ENCODE measurements at regions not wholly inside any gene's neighbourhood (a gene's known extent, or its start where the extent isn't known, plus 50 kb on each side); places are given as distances from the start of the nearest gene placed in this dataset.

DNA sequence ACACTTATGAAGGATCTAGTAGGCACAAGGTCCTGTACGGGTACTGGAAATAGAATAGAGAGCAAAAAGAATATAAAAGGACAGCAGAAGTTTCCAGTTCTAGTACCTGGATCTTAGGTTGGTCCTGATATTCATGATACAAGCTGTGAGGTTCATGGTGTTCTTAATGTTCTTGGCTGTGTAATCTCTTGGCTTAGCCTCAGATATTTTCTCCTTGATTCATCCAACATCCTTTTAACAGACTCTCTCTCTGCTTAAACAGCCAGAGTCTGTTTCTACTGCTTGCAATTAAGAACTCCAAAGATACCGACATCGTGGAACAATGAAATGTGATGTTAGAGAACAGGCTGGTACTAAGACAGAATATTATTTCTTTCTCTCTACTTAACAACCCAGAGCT, 49.9 kb downstream of the CNTN3 start:
- DNase-seq: no peak

GRCh38 chr3:74562558-74563269, 51.7 kb downstream of the CNTN3 start:
- DNase-seq: no peak

DNA sequence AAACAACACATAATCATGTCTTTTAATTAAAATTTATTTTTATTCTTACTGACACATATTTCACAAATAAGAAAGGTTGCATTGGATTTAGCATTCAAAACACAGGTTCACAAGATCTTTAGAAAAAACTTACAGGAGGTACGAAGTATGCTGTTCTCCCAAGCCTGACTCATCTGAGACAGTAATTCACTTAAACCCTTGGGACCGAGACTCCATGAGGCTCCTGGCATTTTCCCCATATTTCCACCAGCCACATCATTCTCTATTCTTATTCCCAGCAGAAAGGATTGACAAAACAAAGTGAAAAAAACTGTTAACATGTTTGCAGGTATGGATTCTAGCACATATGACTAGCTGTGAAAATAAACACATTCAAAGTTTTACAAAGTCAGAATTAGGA, 52.6 kb downstream of the CNTN3 start:
- no peak for DNase-seq

DNA sequence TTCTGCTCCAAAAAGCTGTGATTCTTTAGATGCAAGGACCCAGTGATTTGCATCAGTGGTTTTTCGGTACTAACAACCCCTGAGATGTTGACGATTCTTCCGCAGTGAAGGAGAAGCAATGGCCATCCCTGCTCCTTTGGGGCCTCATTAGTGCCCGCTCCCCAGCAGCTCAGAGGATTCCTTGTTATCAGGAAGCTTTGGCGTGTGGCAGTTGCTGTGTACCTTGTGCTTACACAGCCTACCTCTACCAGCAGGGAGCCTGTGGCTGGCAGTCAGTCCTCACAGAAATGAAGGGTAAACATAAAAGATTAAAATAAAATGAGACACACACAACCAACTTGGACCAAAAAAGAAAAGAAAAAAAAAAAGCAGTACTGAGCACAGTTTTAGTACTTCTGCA, 55.2 kb downstream of the CNTN3 start:
- DNase-seq: no peak

- DNase-seq: no peak
Measured at GRCh38 chr3:74550686-74551085, 63.8 kb downstream of the CNTN3 start.

- DNase-seq: no peak
Measured at GRCh38 chr3:74546426-74546825, 68.0 kb downstream of the CNTN3 start.

DNA sequence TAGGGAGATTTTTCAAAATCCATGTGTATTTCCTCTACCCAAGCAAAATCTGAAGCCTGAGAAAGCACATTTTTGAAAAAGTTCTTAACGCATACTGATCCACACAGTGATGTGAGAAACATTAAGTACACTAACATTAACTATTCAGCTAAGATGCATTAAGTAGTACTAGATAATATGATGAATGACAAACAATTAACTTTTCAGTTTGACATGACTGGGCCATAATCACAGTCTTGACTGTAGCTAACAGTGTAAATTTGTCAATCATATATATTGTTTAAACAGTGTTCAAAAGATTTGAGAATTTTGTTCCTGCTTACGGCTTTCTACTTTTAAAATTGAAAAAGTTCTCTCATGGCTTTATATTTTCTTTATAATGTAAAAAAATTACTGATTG, 72.0 kb downstream of the CNTN3 start:
- DNase-seq: no peak

DNA sequence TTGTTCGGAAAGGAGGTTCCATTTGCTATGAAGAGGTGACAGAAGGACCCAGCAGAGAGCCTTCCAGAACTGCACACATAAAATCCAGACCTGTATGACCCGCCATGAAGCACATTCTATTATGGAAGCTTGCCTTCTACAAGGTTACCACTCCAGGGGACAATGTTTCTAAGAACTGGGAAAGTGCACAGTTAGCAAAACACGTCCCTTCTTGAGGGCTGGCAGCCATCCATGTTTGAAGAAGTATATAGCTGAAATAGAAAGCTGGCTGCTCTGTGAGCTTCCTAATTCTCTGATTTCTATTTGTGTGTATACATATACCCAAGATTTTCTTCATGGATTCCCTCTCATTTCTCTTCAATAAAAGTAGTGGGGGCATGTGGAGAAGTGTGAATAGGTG, 74.6 kb downstream of the CNTN3 start:
- DNase-seq: no peak

- DNase-seq: no peak
Measured at GRCh38 chr3:74538669-74539068, 75.8 kb downstream of the CNTN3 start.

DNA sequence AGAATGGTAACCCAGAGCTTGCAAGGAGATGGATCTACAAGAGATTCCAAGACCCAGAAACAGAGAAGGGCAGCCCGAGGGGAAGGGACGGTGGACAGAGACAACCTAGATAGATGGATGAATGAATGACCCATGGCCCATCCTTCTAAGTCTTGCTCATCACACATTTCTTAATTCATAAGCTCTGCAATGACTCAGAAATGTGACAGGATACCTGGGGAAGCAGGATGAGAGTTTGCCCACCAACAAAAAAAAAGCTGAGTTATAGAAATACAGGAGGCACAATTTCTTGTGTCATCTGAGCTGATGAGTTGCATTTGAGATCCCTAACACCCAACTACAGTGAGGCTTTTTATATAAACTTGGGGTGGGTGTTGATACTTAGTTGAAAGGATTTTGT, 76.6 kb downstream of the CNTN3 start:
- DNase-seq: no peak

DNA sequence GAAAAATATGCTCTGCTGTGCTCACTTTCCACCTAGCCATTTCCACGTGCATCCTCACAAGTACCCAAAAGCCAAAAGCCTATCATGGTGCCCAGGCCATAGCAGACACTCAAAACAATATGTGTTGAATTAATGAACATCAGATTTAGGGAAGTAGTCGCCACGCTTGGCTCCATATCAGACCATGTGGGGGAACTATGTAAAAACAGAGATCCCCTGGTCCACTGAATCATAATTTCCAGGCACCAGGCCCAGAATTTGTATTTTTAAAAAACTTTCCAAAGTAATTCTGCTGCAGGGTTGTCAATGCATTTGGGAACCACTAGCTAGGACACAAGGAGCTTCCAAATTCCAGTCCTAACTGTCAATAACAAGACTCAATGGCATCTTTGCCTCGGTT, 77.3 kb downstream of the CNTN3 start:
- DNase-seq: no peak

DNA sequence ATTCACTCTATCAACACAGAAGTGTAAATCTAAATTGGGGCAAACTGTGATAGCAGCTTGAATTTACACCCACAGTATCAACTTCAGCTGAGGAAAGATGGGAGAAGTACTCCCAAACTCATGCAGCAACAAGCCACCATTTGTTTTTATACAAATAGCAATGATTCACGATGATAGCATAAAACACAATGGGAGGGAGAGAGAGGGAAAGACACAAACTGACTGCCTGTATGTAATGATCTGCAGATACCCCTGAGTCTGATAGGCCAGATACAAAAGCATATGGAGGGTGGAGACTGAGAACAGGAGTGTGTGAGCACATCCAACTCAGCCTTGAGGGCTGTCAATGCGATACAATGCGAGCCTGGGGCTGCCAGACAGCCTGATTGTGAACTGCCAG, 79.2 kb downstream of the CNTN3 start:
- no peak for DNase-seq

GRCh38 chr3:74534611-74535010, 79.8 kb downstream of the CNTN3 start:
- DNase-seq: no peak

DNA sequence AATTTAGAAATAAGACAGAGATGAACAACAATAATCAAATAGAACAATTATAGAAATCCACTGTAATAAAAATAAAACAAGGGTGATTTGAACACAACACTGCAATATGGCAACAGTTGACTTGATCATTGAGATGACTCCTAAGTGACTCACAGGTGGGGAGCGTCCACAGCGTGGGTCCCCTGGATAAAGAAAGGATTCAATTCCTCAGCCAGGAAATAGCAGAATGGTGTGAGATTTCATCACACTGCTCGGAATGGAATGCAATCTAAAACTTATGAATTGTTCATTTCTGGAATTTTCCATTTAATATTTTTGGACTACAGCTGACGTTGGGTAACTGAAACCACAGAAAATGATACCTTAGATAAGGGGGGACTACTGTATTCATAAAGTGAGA, 82.0 kb downstream of the CNTN3 start:
- no peak for DNase-seq

DNA sequence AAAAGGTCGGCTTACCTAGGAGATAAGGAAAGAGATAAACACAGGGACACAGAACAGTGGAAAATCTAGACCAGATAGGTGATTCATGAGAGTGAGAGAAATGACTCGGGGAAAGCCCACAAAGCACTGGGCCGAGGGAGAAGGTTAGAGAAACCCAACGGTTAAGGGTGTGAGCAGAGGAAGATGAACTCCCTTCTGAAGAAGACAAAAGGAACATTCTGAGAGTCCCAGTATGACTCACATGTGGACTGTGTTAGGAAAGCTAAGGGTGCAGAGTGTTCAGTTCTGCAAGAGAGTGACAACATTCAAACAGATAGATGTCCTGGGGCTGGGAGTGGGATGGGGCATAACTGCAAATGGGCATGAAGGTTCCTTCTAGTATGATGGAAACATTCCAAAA, 83.0 kb downstream of the CNTN3 start:
- DNase-seq: no peak

GRCh38 chr3:74529145-74529544, 85.3 kb downstream of the CNTN3 start:
- no peak for DNase-seq

GRCh38 chr3:74527566-74527965, 86.9 kb downstream of the CNTN3 start:
- no peak for DNase-seq

DNA sequence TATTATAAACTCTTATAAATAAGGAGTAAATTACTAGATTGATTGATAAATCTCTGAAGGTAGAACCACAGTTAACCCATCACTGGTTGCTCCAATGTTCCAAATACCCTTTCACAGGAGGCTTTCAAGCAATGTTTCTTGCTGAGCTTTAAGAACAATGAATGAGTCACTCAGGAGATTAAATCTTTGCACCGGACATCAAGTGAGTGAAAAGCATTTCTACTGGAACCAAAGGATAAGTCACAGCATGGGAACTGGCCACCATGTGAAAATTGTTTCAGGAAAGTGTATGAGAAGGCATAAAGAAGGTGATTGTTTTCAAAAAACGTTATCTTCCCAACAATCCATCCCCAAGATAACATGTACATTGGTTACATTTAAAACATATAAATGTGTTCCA, 90.6 kb downstream of the CNTN3 start:
- no peak for DNase-seq

- no peak for DNase-seq
Measured at GRCh38 chr3:74520895-74521294, 93.6 kb downstream of the CNTN3 start.

DNA sequence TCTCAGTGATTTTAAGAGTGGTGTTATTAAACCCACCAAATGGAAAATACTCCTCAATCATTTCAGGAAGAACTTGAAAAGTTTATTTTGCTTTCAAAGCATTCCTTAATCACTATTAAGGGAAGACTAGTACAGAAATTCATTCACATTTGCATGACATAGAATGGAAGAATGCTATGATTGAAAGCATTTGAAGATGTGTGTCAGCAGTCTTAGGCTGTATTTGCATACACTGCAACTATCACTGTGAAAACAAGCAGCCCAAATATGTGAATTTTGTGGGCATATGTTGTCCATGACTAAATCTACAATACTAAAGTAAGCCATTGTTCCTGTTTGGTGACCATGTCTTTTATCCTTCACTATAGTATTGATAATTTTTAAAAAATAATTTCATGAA, 95.8 kb downstream of the CNTN3 start:
- DNase-seq: no peak

- no peak for DNase-seq
Measured at GRCh38 chr3:74516019-74516418, 98.4 kb downstream of the CNTN3 start.

- DNase-seq: no peak
Measured at GRCh38 chr3:74515451-74515850, 99.0 kb downstream of the CNTN3 start.

DNA sequence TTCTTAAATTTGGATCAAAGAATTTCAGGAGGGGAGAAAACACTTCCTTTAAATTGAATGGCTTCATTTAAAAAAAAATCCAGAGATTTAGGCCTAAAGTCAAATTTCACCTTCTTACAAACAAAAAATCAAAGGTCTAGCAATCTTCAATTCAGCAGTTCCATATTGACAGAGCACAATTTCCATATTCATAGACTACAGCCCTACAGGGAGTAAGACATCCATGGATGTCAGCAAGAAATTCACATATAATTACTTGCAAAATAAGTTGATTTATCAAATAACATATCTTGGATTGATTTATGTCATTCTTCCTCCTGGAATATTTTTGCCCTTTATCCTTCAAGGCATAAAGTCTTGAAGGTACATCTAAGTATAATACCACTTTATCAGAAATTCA, 103.4 kb downstream of the CNTN3 start:
- DNase-seq: no peak

DNA sequence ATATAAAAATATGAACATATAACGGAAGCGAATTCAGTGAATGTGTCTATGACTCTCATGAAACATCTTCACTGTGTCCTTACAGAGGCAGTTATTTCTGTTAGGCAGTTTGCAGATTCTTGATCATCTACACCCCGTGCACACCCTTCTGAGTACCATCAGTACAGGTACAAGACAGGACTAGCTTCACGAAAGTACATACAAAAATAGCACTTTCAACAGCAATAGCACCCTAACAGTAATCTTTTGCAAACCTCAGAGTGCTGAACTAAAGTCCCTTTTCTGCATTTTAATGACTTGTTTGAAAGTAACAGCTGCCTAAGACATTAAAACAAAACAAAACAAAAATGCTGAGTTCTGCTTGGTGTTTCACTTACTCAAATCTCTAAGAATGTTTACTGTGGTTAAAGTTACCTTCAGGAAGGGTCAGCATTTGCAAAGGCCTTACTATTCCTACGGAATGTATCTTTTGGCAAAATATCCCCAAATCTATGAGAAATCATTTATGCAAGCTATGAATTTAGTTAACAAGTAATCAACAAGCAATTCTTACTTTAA, 104.1 kb downstream of the CNTN3 start:
- DNase-seq: no peak

GRCh38 chr3:74507691-74508090, 106.8 kb downstream of the CNTN3 start:
- DNase-seq: no peak

Measured in NCI-H2029 treated with DMSO at 0.1 percent for 48 hours (cell line).